Ovary (tissue), 7 donors: ENCODE measurements at regions not wholly inside any gene's neighbourhood (a gene's known extent, or its start where the extent isn't known, plus 50 kb on each side); places are given as distances from the start of the nearest gene placed in this dataset.

Experiments
- DNase-seq, 5 donors: peaks; one replicate each; pipeline ENCODE4 v3.0.0-alpha.2; 2019 to 2020
- H3K27ac ChIP-seq, 2 donors: fragments of 200-600 bp; one replicate each; pipeline versions ENCODE4 v1.5.1 to v1.8.0; 2019 to 2022
- H3K27me3 ChIP-seq: fragments of 200-600 bp; one replicate; pipeline ENCODE4 v1.8.0; 2022
- H3K36me3 ChIP-seq: fragments of 200-600 bp; sonication (generic); one replicate; pipeline ENCODE4 v1.5.1; 2019
- H3K4me1 ChIP-seq: one replicate; pipeline ENCODE4 v1.8.1; 2013; ENCODE audit warnings: mild to moderate bottlenecking, moderate library complexity; ENCODE audit not compliant: insufficient read depth
- H3K4me3 ChIP-seq: fragments of 200-600 bp; sonication (generic); one replicate; pipeline ENCODE4 v1.5.1; 2017
- H3K9me3 ChIP-seq, 2 donors: fragments of 200-600 bp in 1 of 2; sonication (generic) in 1 of 2; one replicate each; pipeline versions ENCODE4 v1.5.1 to v1.8.1; 2013 to 2019; ENCODE audit warnings: mild to moderate bottlenecking in 1 of 2, moderate library complexity in 1 of 2
- EP300 ChIP-seq: sonication (generic); formaldehyde crosslinking; IDR thresholded peaks from one replicate; pipeline ENCODE4 v1.6.1; 2017; ENCODE audit warnings: antibody characterized with exemption
- POLR2A ChIP-seq: fragments of 450-650 bp; IDR thresholded peaks from one replicate; pipeline ENCODE4 v1.6.1; 2017; ENCODE audit warnings: antibody characterized with exemption, mild to moderate bottlenecking, moderate library complexity
- WGBS, 3 donors: extraction: QIAGEN DNeasy Blood & Tissue Kit in 1 of 3; methylation state at CpG; one replicate each; pipeline versions ENCODE4 v1.1.5 to v1.1.7; 2013 to 2017; 5-methylcytosine and 5-hydroxymethylcytosine counted together
- intact Hi-C, 4 donors: fragments of 100-400 bp; cut with DNase I; formaldehyde crosslinking; loops; one replicate each; pipeline versions ENCODE4 v1.11.0 to v1.15.1; 2022 to 2023
- TF ChIP-seq, protein P1 (sequence below), 3 donors: fragments of 450-650 bp in 2 of 3; fragments of 200-600 bp in 1 of 3; IDR thresholded peaks; one replicate each; pipeline versions ENCODE4 v1.5.1 to v1.8.0; 2016 to 2022; ENCODE audit warnings: antibody characterized with exemption in 3 of 3, mild to moderate bottlenecking in 1 of 3
- donor health status: DM: no; HTN: no; CAD: no; lungs with moderate emphysema.
- donor health status: DM: no; HTN: no; CAD: no.
- donor health status: Bipolar disorder and iron deficiency.
- donor health status: DM: no; HTN: no; CAD: no.
- donor health status: DM: yes; HTN: yes; CAD: no.

DNA sequence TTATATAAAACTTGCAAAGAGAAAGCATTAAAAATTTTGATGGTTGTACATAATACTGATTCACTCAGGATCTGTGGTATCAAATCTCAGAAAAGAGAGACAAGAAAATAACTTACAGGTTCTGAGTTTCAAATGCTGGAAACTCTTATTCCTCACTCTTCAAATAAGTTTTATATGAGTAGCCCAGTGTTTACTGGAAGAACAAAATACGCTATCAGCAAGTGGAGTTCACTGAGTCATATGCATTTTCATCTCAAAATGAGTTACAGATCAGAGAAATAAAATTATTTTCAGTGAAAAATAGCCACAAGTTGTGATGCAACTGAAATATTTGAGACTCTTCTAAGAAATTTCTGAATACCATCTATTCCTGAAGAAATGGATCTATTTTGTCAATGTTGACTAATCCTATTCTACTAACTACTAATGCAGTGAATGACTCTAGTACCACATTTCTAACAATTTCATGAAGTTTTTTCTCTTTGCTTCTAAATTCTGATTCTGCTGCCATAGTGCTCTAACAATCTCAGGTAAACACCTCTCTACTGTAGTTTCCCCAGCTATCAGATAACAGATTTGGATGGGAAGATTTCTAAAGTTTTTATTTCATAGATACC lies 391.7 kb downstream of the ZEB2 start:
- Histone ChIP-seq H3K27ac (no peak overlapping the region), H3K36me3 (no peaks in the 10 kb centered on the region), H3K9me3 (no peaks in the 10 kb centered on the region), H3K4me1 (no peaks in the 10 kb centered on the region), H3K4me3 (no peak overlapping the region), H3K27me3 (no peaks in the 10 kb centered on the region)
- TF ChIP-seq EP300: no peak
- no peak for TF ChIP-seq POLR2A
- TF ChIP-seq, protein P1, sequence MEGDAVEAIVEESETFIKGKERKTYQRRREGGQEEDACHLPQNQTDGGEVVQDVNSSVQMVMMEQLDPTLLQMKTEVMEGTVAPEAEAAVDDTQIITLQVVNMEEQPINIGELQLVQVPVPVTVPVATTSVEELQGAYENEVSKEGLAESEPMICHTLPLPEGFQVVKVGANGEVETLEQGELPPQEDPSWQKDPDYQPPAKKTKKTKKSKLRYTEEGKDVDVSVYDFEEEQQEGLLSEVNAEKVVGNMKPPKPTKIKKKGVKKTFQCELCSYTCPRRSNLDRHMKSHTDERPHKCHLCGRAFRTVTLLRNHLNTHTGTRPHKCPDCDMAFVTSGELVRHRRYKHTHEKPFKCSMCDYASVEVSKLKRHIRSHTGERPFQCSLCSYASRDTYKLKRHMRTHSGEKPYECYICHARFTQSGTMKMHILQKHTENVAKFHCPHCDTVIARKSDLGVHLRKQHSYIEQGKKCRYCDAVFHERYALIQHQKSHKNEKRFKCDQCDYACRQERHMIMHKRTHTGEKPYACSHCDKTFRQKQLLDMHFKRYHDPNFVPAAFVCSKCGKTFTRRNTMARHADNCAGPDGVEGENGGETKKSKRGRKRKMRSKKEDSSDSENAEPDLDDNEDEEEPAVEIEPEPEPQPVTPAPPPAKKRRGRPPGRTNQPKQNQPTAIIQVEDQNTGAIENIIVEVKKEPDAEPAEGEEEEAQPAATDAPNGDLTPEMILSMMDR (IDR thresholded peaks at IDR 0.05): no peak
- intact Hi-C loops: no loop called here
- DNase-seq: no peak
- 93 to 100% (median 94%) methylated on average over 1 of the region's 1 CpG for WGBS, 3 donors

DNA sequence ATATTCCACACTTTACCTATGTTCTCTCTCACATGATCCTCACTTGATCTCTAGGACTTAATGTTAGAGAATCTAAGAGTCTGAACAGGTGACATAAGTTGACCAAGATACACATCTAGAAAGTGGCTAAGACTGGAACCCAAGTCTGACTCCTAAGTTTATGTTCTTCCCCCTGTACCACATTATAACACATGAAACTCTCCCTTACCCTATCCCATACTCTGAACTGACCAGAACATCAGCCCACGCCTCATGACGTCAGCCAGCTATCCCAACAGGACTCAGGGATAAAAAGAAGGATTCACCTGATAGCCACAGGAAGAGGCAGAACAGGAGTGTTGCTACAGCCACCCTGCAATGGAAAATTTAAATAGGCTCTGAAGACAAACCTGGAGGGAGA lies 392.2 kb downstream of the ZEB2 start:
- H3K4me3 ChIP-seq: no peak overlapping the region
- H3K27me3 ChIP-seq: no peaks in the 10 kb centered on the region
- WGBS, 3 donors: 93 to 97% (median 97%) methylated on average over 2 of the region's 2 CpGs
- H3K9me3 ChIP-seq: no peaks in the 10 kb centered on the region
- H3K4me1 ChIP-seq: no peaks in the 10 kb centered on the region
- no peak overlapping the region for H3K27ac ChIP-seq
- intact Hi-C loops: no loop called here
- DNase-seq: no peak
- TF ChIP-seq, protein P1 (IDR thresholded peaks at IDR 0.05): no peak
- TF ChIP-seq POLR2A (no peak), EP300 (no peak)
- no peaks in the 10 kb centered on the region for H3K36me3 ChIP-seq

DNA sequence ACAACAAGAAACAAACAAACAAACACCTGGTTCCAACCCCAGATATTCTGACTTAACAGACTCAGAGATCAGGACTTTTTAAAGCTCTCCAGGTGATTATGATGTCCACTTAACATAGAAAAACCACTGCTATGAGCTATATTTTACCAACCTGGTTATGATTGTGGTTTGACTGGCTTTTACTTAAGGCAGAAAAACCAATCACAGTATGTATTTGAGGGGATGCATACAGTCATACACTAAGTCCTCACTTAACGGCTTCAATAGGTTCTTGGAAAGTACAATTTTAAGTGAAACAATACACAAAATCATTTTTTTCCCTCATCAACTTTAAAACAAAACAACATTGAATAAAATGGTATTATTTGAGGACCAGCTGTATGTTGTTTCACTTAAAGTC lies 393.6 kb downstream of the ZEB2 start:
- Histone ChIP-seq H3K4me1 (no peaks in the 10 kb centered on the region), H3K36me3 (no peaks in the 10 kb centered on the region), H3K4me3 (no peak overlapping the region), H3K27me3 (no peaks in the 10 kb centered on the region), H3K27ac (no peak overlapping the region), H3K9me3 (no peaks in the 10 kb centered on the region)
- no peak for DNase-seq
- TF ChIP-seq, protein P1 (IDR thresholded peaks at IDR 0.05): no peak
- TF ChIP-seq EP300: no peak
- TF ChIP-seq POLR2A: no peak
- intact Hi-C loops: no loop called here
- WGBS, 3 donors: 96 to 100% (median 98%) methylated on average over 1 of the region's 1 CpG

DNA sequence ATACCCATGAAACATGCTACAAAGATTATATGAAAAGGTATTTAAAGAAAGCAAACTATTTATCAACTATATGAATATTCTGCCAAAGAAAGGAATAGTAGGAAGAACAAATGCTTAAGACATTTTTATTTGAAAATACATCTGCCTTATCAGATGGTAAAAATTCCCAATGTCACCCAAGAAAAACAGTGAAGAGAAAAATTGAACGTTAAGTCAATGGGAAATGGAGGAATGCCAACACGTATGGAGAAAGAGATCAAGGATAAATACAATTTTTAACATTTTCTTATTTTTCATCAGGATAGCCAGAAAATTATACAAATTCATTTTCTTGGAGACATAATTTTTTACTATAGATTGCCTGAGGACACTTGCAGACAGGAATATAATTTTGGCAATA lies 394.2 kb downstream of the ZEB2 start:
- TF ChIP-seq EP300 (no peak), POLR2A (no peak)
- TF ChIP-seq, protein P1 (IDR thresholded peaks at IDR 0.05): no peak
- Histone ChIP-seq H3K4me1 (no peaks in the 10 kb centered on the region), H3K36me3 (no peaks in the 10 kb centered on the region), H3K27ac (no peak overlapping the region), H3K4me3 (no peak overlapping the region), H3K27me3 (no peaks in the 10 kb centered on the region), H3K9me3 (no peaks in the 10 kb centered on the region)
- DNase-seq: no peak
- WGBS, 3 donors: 72 to 75% (median 74%) methylated on average over 2 of the region's 2 CpGs
- intact Hi-C loops: no loop called here
